ENCODE measurements at regions not wholly inside any gene's neighbourhood (a gene's known extent, or its start where the extent isn't known, plus 50 kb on each side); places are given as distances from the start of the nearest gene placed in this dataset.

DNA sequence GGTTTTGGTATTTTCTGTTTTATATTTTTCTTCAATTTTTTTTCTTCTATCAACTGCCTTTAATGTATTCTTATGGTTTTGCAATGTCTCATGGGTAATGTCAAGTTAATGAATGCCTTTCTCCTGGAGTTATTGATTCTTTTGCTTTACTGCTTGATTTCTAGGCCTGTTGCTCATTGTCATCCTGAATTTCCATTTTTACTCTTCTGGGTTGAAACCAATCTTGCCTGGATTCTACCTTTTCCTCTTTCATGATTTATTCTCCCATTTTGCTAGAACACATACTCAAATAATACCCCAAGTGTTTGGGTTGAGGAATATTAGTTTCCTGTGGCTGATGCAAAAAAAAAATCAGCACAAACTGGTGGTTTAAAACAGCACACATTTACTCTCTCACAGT lies 315.2 kb upstream of the PDZRN3 start:
- no peak overlapping the region for H2AFZ ChIP-seq
- no peaks in the 10 kb centered on the region for H3K36me3 ChIP-seq (ENCODE audit: low read depth)
- no peaks in the 10 kb centered on the region for H3K27me3 ChIP-seq (ENCODE audit: insufficient read depth, low read depth)
- intact Hi-C loops (cut with micrococcal nuclease; ENCODE audit: unreplicated experiment), result no loop called here
- H3K4me2 ChIP-seq, result no peak overlapping the region
- H3K4me1 ChIP-seq (replicated peaks; ENCODE audit: insufficient read depth), result no peaks in the 10 kb centered on the region
- no peaks in the 10 kb centered on the region for H4K20me1 ChIP-seq (ENCODE audit: insufficient read depth)
- H3K79me2 ChIP-seq (ENCODE audit: low read depth), result no peaks in the 10 kb centered on the region
- POLR2A ChIA-PET (ENCODE audit: unreplicated experiment), result no interaction called here
- H3K4me3 ChIP-seq, result no peak overlapping the region
- no peak for DNase-seq
- CTCF ChIA-PET, result no interaction called here
- H3K27ac ChIP-seq, result no peak overlapping the region
- BruUV-seq (replicated peaks), result no TSS peak
- no peaks in the 10 kb centered on the region for H3K9me2 ChIP-seq (ENCODE audit: insufficient read depth)
- H3K9me3 ChIP-seq (ENCODE audit: insufficient read depth, low read depth), result no peaks in the 10 kb centered on the region
- no peaks in the 10 kb centered on the region for H3F3A ChIP-seq (ENCODE audit: insufficient read depth, low read depth)
- TF ChIP-seq EZH2 (IDR thresholded peaks at IDR 0.05; ENCODE audit: low read depth), result no peak
- TF ChIP-seq, protein P1, sequence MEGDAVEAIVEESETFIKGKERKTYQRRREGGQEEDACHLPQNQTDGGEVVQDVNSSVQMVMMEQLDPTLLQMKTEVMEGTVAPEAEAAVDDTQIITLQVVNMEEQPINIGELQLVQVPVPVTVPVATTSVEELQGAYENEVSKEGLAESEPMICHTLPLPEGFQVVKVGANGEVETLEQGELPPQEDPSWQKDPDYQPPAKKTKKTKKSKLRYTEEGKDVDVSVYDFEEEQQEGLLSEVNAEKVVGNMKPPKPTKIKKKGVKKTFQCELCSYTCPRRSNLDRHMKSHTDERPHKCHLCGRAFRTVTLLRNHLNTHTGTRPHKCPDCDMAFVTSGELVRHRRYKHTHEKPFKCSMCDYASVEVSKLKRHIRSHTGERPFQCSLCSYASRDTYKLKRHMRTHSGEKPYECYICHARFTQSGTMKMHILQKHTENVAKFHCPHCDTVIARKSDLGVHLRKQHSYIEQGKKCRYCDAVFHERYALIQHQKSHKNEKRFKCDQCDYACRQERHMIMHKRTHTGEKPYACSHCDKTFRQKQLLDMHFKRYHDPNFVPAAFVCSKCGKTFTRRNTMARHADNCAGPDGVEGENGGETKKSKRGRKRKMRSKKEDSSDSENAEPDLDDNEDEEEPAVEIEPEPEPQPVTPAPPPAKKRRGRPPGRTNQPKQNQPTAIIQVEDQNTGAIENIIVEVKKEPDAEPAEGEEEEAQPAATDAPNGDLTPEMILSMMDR (conservative IDR thresholded peaks at IDR 0.05), result no peak

DNA sequence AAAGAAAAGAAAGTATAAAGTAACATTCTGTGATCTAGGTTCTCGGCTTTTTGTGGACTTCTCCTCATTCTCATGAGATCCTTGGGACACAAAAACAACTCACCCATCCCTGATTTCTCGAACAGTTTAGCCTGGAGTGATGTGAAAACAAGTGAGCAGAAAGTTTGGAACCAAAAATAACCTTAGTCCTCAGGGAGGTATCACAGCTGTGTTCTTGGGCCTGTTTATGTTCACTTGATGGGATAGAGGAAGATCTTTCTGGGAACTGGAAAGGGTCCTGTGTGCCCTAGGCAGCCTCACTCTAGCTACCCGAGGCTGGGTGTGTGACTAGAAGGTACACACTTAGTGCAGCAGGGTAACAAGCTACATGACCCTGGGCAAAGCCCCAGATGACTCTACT lies 308.8 kb upstream of the PDZRN3 start:
- Histone ChIP-seq H3F3A (ENCODE audit: insufficient read depth, low read depth) (no peaks in the 10 kb centered on the region), H3K4me2 (no peak overlapping the region), H3K4me1 (replicated peaks; ENCODE audit: insufficient read depth) (no peaks in the 10 kb centered on the region), H4K20me1 (ENCODE audit: insufficient read depth) (no peaks in the 10 kb centered on the region), H3K27me3 (ENCODE audit: insufficient read depth, low read depth) (no peaks in the 10 kb centered on the region), H3K9me3 (ENCODE audit: insufficient read depth, low read depth) (no peaks in the 10 kb centered on the region), H3K27ac (no peak overlapping the region), H3K79me2 (ENCODE audit: low read depth) (no peaks in the 10 kb centered on the region), H2AFZ (no peak overlapping the region), H3K4me3 (no peak overlapping the region), H3K9me2 (ENCODE audit: insufficient read depth) (no peaks in the 10 kb centered on the region), H3K36me3 (ENCODE audit: low read depth) (no peaks in the 10 kb centered on the region)
- ChIA-PET CTCF (no interaction called here), POLR2A (ENCODE audit: unreplicated experiment) (no interaction called here)
- intact Hi-C loops (cut with micrococcal nuclease; ENCODE audit: unreplicated experiment), result no loop called here
- no peak for DNase-seq
- no peak for TF ChIP-seq EZH2 (IDR thresholded peaks at IDR 0.05; ENCODE audit: low read depth)
- TF ChIP-seq, protein P1 (conservative IDR thresholded peaks at IDR 0.05), result no peak
- BruUV-seq (replicated peaks), result no TSS peak

DNA sequence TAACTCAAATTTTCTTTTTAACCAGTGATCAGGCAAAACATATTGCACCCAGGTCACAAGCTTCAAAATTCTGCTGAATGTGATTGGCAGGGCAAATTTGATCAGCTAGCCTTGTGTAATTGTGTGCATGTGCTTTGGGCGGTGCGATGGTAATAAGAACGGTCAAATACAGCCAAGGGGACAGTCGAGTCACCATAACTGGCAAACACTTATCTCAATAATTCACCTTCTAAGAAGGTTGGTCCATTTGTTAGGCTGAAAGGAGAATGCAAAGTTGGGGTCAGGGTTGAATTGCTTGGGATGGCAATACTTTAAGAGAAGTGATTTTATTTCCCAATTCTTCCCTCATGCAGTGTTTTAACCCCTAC lies 302.4 kb upstream of the PDZRN3 start:
- no TSS peak for BruUV-seq (replicated peaks)
- TF ChIP-seq, protein P1 (conservative IDR thresholded peaks at IDR 0.05), result no peak
- TF ChIP-seq EZH2 (IDR thresholded peaks at IDR 0.05; ENCODE audit: low read depth), result no peak
- no peak overlapping the region for H3K27ac ChIP-seq
- H3K4me1 ChIP-seq (replicated peaks; ENCODE audit: insufficient read depth), result no peaks in the 10 kb centered on the region
- POLR2A ChIA-PET (ENCODE audit: unreplicated experiment), result no interaction called here
- no peaks in the 10 kb centered on the region for H3K79me2 ChIP-seq (ENCODE audit: low read depth)
- no peaks in the 10 kb centered on the region for H3K9me2 ChIP-seq (ENCODE audit: insufficient read depth)
- no peaks in the 10 kb centered on the region for H3K9me3 ChIP-seq (ENCODE audit: insufficient read depth, low read depth)
- no peaks in the 10 kb centered on the region for H4K20me1 ChIP-seq (ENCODE audit: insufficient read depth)
- DNase-seq, result no peak
- no peak overlapping the region for H3K4me3 ChIP-seq
- intact Hi-C loops (cut with micrococcal nuclease; ENCODE audit: unreplicated experiment), result no loop called here
- H3K4me2 ChIP-seq, result no peak overlapping the region
- no peaks in the 10 kb centered on the region for H3K27me3 ChIP-seq (ENCODE audit: insufficient read depth, low read depth)
- no peaks in the 10 kb centered on the region for H3K36me3 ChIP-seq (ENCODE audit: low read depth)
- no peaks in the 10 kb centered on the region for H3F3A ChIP-seq (ENCODE audit: insufficient read depth, low read depth)
- no peak overlapping the region for H2AFZ ChIP-seq
- CTCF ChIA-PET, result no interaction called here

Data from PC-9 (cell line).